Activated T-cell treated with anti-CD3 and anti-CD28 coated beads, Interleukin-2, amount 50 U/mL, for 4 hours (primary cell): ENCODE measurements at regions not wholly inside any gene's neighbourhood (a gene's known extent, or its start where the extent isn't known, plus 50 kb on each side); places are given as distances from the start of the nearest gene placed in this dataset.

Experiments used
- ATAC-seq, 2 donors: fragments of 200-7000 bp; cut with Tn5 transposase; one replicate each; pipeline ENCODE4 v1.10.0; 2021
- DNase-seq: peaks from one replicate; pipeline ENCODE4 v3.0.0-alpha.2; 2020
- H3K27me3 Mint-ChIP-seq: one replicate; pipeline ENCODE4 v1.8.0; 2021; ENCODE audit warnings: low read depth, mixed read lengths
- H3K36me3 Mint-ChIP-seq: one replicate; pipeline ENCODE4 v1.8.0; 2022; ENCODE audit warnings: mixed read lengths; ENCODE audit not compliant: insufficient read depth
- H3K4me1 Mint-ChIP-seq: one replicate; pipeline ENCODE4 v1.8.0; 2021; ENCODE audit warnings: low read depth, mixed read lengths
- H3K4me3 Mint-ChIP-seq: one replicate; pipeline ENCODE4 v1.8.0; 2021; ENCODE audit warnings: mild to moderate bottlenecking, moderate library complexity, mixed read lengths
- H3K9me3 Mint-ChIP-seq: one replicate; pipeline ENCODE4 v1.8.0; 2021; ENCODE audit warnings: mixed read lengths

DNA sequence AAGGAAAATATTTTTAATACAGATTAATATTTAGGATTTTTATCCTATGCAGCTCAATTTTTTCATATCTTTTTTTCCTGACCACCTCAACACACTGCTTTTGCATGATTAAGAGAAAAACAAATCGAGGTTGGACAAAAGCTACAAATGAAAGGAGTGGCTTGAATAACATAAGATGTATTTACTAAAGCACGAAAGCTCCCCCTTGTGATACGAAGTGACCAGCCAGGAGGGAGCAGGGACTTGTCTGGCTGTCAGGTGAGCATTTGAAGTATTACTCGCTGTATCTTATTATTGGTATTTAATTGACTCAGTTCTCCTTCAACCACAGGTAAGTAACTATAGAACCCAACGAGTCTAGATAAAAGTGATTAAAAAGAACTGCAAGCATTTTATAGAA, 265.2 kb upstream of the PHF14 start:
- H3K4me3 Mint-ChIP-seq = no peak overlapping the region
- H3K27me3 Mint-ChIP-seq = no peaks in the 10 kb centered on the region
- no peak for ATAC-seq
- H3K36me3 Mint-ChIP-seq = no peaks in the 10 kb centered on the region
- H3K9me3 Mint-ChIP-seq = no peaks in the 10 kb centered on the region
- DNase-seq = no peak
- no peaks in the 10 kb centered on the region for H3K4me1 Mint-ChIP-seq

- H3K4me1 Mint-ChIP-seq = no peaks in the 10 kb centered on the region
- H3K36me3 Mint-ChIP-seq = no peaks in the 10 kb centered on the region
- no peak for DNase-seq
- no peak overlapping the region for H3K4me3 Mint-ChIP-seq
- peaks cover 2% of the 10 kb centered on the region for H3K9me3 Mint-ChIP-seq
- ATAC-seq = no peak
- H3K27me3 Mint-ChIP-seq = no peaks in the 10 kb centered on the region
Measured at GRCh38 chr7:10718768-10719167, 254.9 kb upstream of the PHF14 start.

DNA sequence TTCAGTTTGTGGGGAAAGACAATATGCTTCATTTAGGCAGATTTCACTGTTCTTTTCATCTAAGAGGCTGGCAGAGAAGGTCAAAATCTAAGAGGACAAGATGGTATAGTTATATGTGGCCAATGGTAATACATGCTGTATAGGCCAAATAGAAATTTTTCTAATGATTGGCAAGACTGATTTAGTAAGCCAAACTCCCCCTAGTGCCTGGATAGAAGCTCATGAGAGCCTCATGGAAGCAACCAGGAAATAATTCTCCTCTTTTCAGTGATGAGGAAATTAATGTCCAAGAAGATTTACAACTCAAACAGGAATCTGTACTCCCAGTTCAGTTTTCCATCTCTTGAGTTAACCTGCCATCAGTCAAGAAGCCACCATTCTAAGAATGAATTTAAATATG, 253.6 kb upstream of the PHF14 start:
- peaks cover 2% of the 10 kb centered on the region for H3K9me3 Mint-ChIP-seq
- H3K27me3 Mint-ChIP-seq = no peaks in the 10 kb centered on the region
- ATAC-seq (no peak), DNase-seq (no peak)
- H3K4me1 Mint-ChIP-seq = no peaks in the 10 kb centered on the region
- no peaks in the 10 kb centered on the region for H3K36me3 Mint-ChIP-seq
- H3K4me3 Mint-ChIP-seq = no peak overlapping the region

DNA sequence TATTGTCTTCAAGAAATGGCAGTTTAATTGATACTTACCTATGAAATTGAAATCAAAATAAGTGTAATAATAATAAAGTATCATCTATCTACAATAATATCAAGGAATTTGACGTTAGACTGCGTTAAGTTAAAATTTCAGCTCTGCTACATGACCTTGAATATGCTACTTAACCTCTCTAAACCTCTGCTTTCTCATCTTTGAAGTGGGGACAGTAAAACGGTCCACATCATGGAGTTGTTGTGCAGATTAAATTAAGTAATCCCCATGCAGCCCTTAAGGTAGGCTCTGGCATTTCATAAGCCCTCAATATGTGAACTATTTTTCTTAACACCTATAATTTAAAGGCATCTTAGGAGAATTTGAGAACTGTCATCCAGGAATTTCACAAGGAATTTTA, 252.4 kb upstream of the PHF14 start:
- H3K4me3 Mint-ChIP-seq = no peak overlapping the region
- H3K9me3 Mint-ChIP-seq = peaks cover 2% of the 10 kb centered on the region
- DNase-seq = no peak
- ATAC-seq = no peak
- H3K36me3 Mint-ChIP-seq = no peaks in the 10 kb centered on the region
- no peaks in the 10 kb centered on the region for H3K4me1 Mint-ChIP-seq
- H3K27me3 Mint-ChIP-seq = no peaks in the 10 kb centered on the region

DNA sequence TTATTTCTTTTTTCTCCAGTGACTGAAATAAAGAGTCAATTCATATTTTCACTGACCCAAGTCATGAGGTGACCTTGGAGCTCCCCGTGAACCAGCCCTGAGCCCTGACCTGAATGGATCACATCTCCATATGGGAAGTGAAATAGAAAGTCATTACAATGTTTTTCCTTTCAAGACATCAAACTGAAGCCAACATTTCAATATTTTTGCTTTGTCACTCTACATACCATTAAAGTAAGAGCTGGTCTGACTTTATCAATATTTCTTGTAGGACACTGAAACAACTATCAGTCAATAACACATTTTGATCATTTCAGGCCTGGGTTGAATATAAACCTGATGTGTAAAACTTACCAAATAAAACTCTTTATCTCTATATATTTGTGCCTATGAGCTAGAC, 249.8 kb upstream of the PHF14 start:
- Mint-ChIP-seq H3K4me1 (no peaks in the 10 kb centered on the region), H3K27me3 (no peaks in the 10 kb centered on the region), H3K4me3 (no peak overlapping the region), H3K9me3 (peaks cover 2% of the 10 kb centered on the region), H3K36me3 (no peaks in the 10 kb centered on the region)
- ATAC-seq (no peak), DNase-seq (no peak)

- H3K4me1 Mint-ChIP-seq = no peaks in the 10 kb centered on the region
- H3K4me3 Mint-ChIP-seq = no peak overlapping the region
- H3K36me3 Mint-ChIP-seq = no peaks in the 10 kb centered on the region
- ATAC-seq (no peak), DNase-seq (no peak)
- H3K9me3 Mint-ChIP-seq = peaks cover 2% of the 10 kb centered on the region
- H3K27me3 Mint-ChIP-seq = no peaks in the 10 kb centered on the region
Measured at GRCh38 chr7:10724449-10724848, 249.2 kb upstream of the PHF14 start.

GRCh38 chr7:10727636-10728035, 246.0 kb upstream of the PHF14 start:
- no peak overlapping the region for H3K4me3 Mint-ChIP-seq
- no peaks in the 10 kb centered on the region for H3K9me3 Mint-ChIP-seq
- ATAC-seq (no peak), DNase-seq (no peak)
- no peaks in the 10 kb centered on the region for H3K27me3 Mint-ChIP-seq
- H3K4me1 Mint-ChIP-seq = no peaks in the 10 kb centered on the region
- no peaks in the 10 kb centered on the region for H3K36me3 Mint-ChIP-seq

GRCh38 chr7:10731253-10731773, 242.4 kb upstream of the PHF14 start:
- no peak for DNase-seq
- no peaks in the 10 kb centered on the region for H3K27me3 Mint-ChIP-seq
- H3K9me3 Mint-ChIP-seq = no peaks in the 10 kb centered on the region
- no peaks in the 10 kb centered on the region for H3K36me3 Mint-ChIP-seq
- H3K4me1 Mint-ChIP-seq = no peaks in the 10 kb centered on the region
- H3K4me3 Mint-ChIP-seq = no peak overlapping the region
- ATAC-seq = no peak

- ATAC-seq = no peak
Measured at GRCh38 chr7:10733747-10734146, 239.9 kb upstream of the PHF14 start.

DNA sequence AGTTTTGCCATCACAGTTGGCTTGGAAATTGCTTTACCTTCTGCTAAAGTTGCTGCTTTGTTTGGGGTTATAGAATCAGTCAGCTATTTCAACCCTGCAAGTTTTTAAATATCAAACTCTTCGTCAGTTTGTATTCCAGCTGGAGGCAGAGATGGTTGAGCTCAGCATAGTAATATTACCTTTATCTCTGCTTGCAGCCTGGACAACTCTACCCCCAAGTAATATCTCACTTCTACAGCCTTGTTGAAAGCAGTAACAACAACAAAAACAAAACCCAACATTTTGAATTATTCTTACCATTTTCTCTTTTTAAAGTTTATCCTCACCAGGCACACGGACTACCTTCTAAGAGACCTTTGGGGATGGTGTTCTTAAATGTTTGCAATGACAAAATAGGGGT, 239.1 kb upstream of the PHF14 start:
- Mint-ChIP-seq H3K4me1 (no peaks in the 10 kb centered on the region), H3K36me3 (no peaks in the 10 kb centered on the region), H3K27me3 (no peaks in the 10 kb centered on the region), H3K9me3 (no peaks in the 10 kb centered on the region), H3K4me3 (no peak overlapping the region)
- DNase-seq = no peak
- no peak for ATAC-seq

More at GRCh38 chr7:10733747-10734146, 239.9 kb upstream of the PHF14 start:
- no peaks in the 10 kb centered on the region for H3K4me1 Mint-ChIP-seq
- no peak for DNase-seq
- no peaks in the 10 kb centered on the region for H3K27me3 Mint-ChIP-seq
- no peaks in the 10 kb centered on the region for H3K9me3 Mint-ChIP-seq
- H3K36me3 Mint-ChIP-seq = no peaks in the 10 kb centered on the region
- no peak overlapping the region for H3K4me3 Mint-ChIP-seq

- no peak for ATAC-seq
- H3K27me3 Mint-ChIP-seq = no peaks in the 10 kb centered on the region
- H3K9me3 Mint-ChIP-seq = no peaks in the 10 kb centered on the region
- H3K4me3 Mint-ChIP-seq = no peak overlapping the region
- DNase-seq = no peak
- H3K36me3 Mint-ChIP-seq = no peaks in the 10 kb centered on the region
- H3K4me1 Mint-ChIP-seq = no peaks in the 10 kb centered on the region
Measured at GRCh38 chr7:10739401-10739800, 234.3 kb upstream of the PHF14 start.

DNA sequence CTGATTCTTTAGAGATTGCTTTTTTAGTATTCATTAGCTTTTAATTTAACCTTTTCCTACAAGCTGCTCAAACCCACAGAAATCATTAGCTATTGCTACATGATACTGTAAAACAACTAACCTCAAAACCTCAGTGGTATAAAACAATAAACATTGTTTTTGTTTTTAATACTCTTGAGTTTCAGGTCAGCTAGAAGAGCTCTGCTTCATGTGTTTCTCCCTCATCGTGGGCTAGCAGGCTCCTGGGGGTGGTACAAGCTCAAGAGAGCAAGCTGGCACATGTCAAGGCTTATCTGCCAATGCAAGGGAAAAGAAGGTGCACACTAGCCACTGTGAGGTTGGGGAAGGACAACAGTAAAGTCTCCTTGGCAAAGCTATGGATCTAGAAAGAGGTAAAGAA, 232.9 kb upstream of the PHF14 start:
- no peaks in the 10 kb centered on the region for H3K4me1 Mint-ChIP-seq
- peaks cover 10% of the 10 kb centered on the region for H3K9me3 Mint-ChIP-seq
- H3K27me3 Mint-ChIP-seq = no peaks in the 10 kb centered on the region
- H3K4me3 Mint-ChIP-seq = no peak overlapping the region
- ATAC-seq (no peak), DNase-seq (no peak)
- H3K36me3 Mint-ChIP-seq = no peaks in the 10 kb centered on the region

- peaks cover 36% of the 10 kb centered on the region for H3K9me3 Mint-ChIP-seq
- H3K4me3 Mint-ChIP-seq = no peak overlapping the region
- H3K36me3 Mint-ChIP-seq = no peaks in the 10 kb centered on the region
- ATAC-seq = no peak
- H3K4me1 Mint-ChIP-seq = no peaks in the 10 kb centered on the region
- DNase-seq = no peak
- H3K27me3 Mint-ChIP-seq = no peaks in the 10 kb centered on the region
Measured at GRCh38 chr7:10756981-10757380, 216.7 kb upstream of the PHF14 start.

GRCh38 chr7:10759120-10759519, 214.6 kb upstream of the PHF14 start:
- no peaks in the 10 kb centered on the region for H3K27me3 Mint-ChIP-seq
- no peaks in the 10 kb centered on the region for H3K36me3 Mint-ChIP-seq
- no peak for ATAC-seq

DNA sequence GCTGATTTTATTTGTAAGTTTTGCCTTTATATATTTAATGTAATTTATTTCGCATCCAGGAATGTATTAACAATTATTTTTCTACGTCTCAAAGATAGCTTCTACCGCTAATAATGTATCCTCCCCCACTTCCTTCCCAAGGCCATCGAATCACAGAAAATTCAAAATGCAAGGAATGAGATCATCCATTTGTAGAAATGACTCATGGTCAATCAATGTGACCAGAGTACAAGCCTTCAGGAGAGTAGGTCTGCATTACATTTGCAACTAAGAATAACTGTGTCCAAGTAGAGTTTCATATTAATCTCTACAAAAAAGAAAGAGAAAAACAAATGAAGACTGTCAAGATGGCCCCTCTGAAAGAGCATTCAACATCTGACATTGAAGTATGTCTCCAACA, 205.9 kb upstream of the PHF14 start:
- no peaks in the 10 kb centered on the region for H3K27me3 Mint-ChIP-seq
- no peaks in the 10 kb centered on the region for H3K36me3 Mint-ChIP-seq
- no peaks in the 10 kb centered on the region for H3K9me3 Mint-ChIP-seq
- DNase-seq = no peak
- H3K4me1 Mint-ChIP-seq = no peaks in the 10 kb centered on the region
- no peak for ATAC-seq
- H3K4me3 Mint-ChIP-seq = no peak overlapping the region

More at GRCh38 chr7:10759120-10759519, 214.6 kb upstream of the PHF14 start:
- Mint-ChIP-seq H3K9me3 (peaks cover 36% of the 10 kb centered on the region), H3K4me3 (no peak overlapping the region), H3K4me1 (no peaks in the 10 kb centered on the region)
- no peak for DNase-seq

- Mint-ChIP-seq H3K27me3 (no peaks in the 10 kb centered on the region), H3K36me3 (no peaks in the 10 kb centered on the region), H3K9me3 (no peaks in the 10 kb centered on the region), H3K4me1 (no peaks in the 10 kb centered on the region), H3K4me3 (no peak overlapping the region)
- no peak for ATAC-seq
- DNase-seq = no peak
Measured at GRCh38 chr7:10770176-10770575, 203.5 kb upstream of the PHF14 start.
